ENCODE measurements at regions not wholly inside any gene's neighbourhood (a gene's known extent, or its start where the extent isn't known, plus 50 kb on each side); places are given as distances from the start of the nearest gene placed in this dataset.

DNA sequence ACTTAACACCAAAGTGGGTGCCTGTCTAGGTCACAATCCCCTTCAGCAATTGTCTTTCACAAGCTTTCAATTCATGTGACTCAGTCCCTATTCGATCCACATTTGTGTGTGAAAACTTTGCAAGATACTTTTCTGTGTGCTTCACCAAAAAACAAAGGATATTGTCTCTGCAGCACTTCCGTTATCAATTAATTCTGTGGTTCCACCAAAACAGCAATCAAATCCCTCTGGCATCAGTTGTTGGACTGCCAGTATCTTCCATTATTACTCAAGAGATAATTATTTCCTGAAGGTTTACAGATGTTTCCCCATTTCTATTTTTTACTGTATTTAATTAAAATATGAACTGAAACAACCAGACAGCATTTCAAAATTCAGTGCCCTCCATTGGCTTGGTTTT is 481.4 kb downstream of the SUCLA2 start:
- H4K91ac ChIP-seq (ENCODE audit: insufficient read depth, low read depth, low read length), result no peak overlapping the region
- H3K9me3 ChIP-seq (ENCODE audit: control insufficient read depth, insufficient read depth, low read length), result peaks cover 3% of the 10 kb centered on the region; the same call in 1 of the 2 replicates
- no TSS peak for BruUV-seq (replicated peaks)
- no peak overlapping the region for H2BK20ac ChIP-seq (ENCODE audit: low read depth, low read length)
- in situ Hi-C loops (cut with MboI; ENCODE audit: low sequenced_read_pairs), result no loop called here
- no peak overlapping the region for H3K56ac ChIP-seq (ENCODE audit: extremely low read depth, insufficient read depth, low read length)
- no peaks in the 10 kb centered on the region for H3K36me3 ChIP-seq (ENCODE audit: control insufficient read depth, insufficient read depth, low read length)
- H3K4ac ChIP-seq (ENCODE audit: low read depth, low read length), result no peak overlapping the region
- no peak overlapping the region for H3K4me3 ChIP-seq (ENCODE audit: insufficient read depth, low read depth, low read length)
- no CpG with 5 or more reads among the region's 2 CpGs for WGBS, 2 experiments (ENCODE audit: extremely low coverage in 2 of 2, insufficient read length in 1 of 2)
- H3K23ac ChIP-seq (ENCODE audit: low read depth, low read length), result no peak overlapping the region
- no peak overlapping the region for H2BK5ac ChIP-seq (ENCODE audit: low read depth, low read length, poor library complexity, severe bottlenecking)
- H3K79me1 ChIP-seq (ENCODE audit: low read depth in 1 of 2, low read length in 2 of 2), result no peaks in the 10 kb centered on the region
- no peaks in the 10 kb centered on the region for H3K27me3 ChIP-seq (ENCODE audit: control insufficient read depth, insufficient read depth, low read length)
- no peak overlapping the region for H4K8ac ChIP-seq (ENCODE audit: low read depth in 2 of 2, low read length in 2 of 2)
- H4K5ac ChIP-seq (ENCODE audit: low read depth, low read length), result no peak overlapping the region
- ChIA-PET POLR2A (ENCODE audit: unreplicated experiment) (no interaction called here), CTCF (no interaction called here)
- no peaks in the 10 kb centered on the region for H3K9me1 ChIP-seq (ENCODE audit: insufficient read depth, low read length)
- H3K27ac ChIP-seq (ENCODE audit: insufficient read depth, low read length), result no peak overlapping the region
- H3K4me2 ChIP-seq (ENCODE audit: low read depth, low read length), result no peak overlapping the region
- no peaks in the 10 kb centered on the region for H3K4me1 ChIP-seq (ENCODE audit: control insufficient read depth, insufficient read depth, low read length)
- dilution Hi-C loops (cut with HindIII; ENCODE audit: low sequenced_read_pairs, unreplicated experiment), result no loop called here
- H3K9ac ChIP-seq (ENCODE audit: low read depth, low read length), result no peak overlapping the region
- no peaks in the 10 kb centered on the region for H4K20me1 ChIP-seq (ENCODE audit: insufficient read depth, low read length)
- no peak overlapping the region for H2BK120ac ChIP-seq (ENCODE audit: low read depth, low read length)
- intact Hi-C loops (cut with micrococcal nuclease), result no loop called here
- DNase-seq (no peak), ATAC-seq (ENCODE audit: low read depth) (no peak)
- H2AFZ ChIP-seq (replicated peaks; ENCODE audit: low read length, poor library complexity), result no peak overlapping the region
- no peak for TF ChIP-seq BHLHE40 (IDR thresholded peaks at IDR 0.05; ENCODE audit: low read depth, low read length)
- H3K14ac ChIP-seq (replicated peaks; ENCODE audit: low read depth, low read length), result no peak overlapping the region
- no peak overlapping the region for H2AK5ac ChIP-seq (ENCODE audit: low read depth, low read length)
- no peak overlapping the region for H2BK15ac ChIP-seq (ENCODE audit: low read depth, low read length)
- H3K18ac ChIP-seq (ENCODE audit: low read depth, low read length), result no peak overlapping the region
- H2AK9ac ChIP-seq (replicated peaks; ENCODE audit: low read depth, low read length, poor library complexity), result no peak overlapping the region
